ENCODE measurements at regions not wholly inside any gene's neighbourhood (a gene's known extent, or its start where the extent isn't known, plus 50 kb on each side); places are given as distances from the start of the nearest gene placed in this dataset.
"Not testable (repeated sequence)": the region's sequence is repeated elsewhere in the genome, so short reads cannot be mapped to it uniquely, and the experiment has no call there.

DNA sequence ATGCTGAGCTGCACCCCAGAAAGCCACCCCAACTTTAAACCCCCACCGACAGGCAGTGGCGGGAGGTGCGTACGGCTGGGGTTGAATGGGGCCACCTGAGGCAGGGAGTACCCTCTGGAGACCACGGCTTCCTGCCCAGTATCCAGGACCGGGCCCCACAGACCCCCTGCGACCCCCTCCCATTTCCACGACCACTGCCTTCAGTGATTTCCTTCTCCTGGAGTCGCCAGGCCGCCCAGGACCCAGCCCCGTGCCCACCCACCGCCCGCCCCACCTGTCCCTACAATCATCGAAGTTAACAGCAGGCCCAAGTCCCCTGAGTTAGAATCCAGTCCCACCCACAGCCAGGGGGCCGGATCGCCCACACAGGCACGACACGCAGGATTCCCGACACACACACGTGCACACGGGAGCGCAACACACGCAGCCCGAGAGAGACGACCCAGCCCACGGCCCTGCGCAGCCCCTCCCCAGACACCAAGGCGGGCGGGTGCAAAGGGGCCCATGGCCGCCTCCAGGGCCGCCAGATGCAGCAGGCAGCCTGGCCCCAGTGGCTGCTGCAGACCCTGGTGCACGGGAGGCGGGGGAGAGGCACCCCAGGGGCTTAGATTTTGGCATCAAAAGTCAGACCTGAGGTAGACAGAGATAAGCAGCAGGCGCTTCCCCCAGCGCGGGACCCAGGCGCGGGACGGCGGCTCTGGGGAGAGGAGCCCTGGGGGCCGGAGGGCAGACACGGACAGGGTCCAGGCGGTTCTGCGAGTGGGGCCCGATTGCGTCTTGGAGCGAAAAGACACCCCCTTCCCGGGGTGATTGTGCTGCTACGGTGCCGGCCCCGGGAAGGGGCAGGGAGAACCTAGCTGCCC lies 104.8 kb downstream of the SPATA31A6 start:
- not testable (repeated sequence) for TF ChIP-seq POLR2A (IDR thresholded peaks at IDR 0.05; ENCODE audit: low read length); GATA1 (IDR thresholded peaks at IDR 0.05; ENCODE audit: low read depth, low read length)

All from erythroblast (primary cell).